PFSK-1 (cell line): ENCODE measurements at regions not wholly inside any gene's neighbourhood (a gene's known extent, or its start where the extent isn't known, plus 50 kb on each side); places are given as distances from the start of the nearest gene placed in this dataset.

Experiments
- POLR2AphosphoS5 ChIP-seq: IDR thresholded peaks from 2 replicates; pipeline ENCODE4 v1.6.1; 2012; ENCODE audit warnings: low read depth, mild to moderate bottlenecking, control low read depth, low read length, moderate library complexity
- REST ChIP-seq, 2 experiments: IDR thresholded peaks; 2 replicates each; pipeline versions ENCODE4 v1.6.1 to v1.8.0; 2011 to 2012; ENCODE audit warnings: low read depth in 2 of 2, low read length in 2 of 2, control low read depth in 1 of 2, inconsistent platforms in 1 of 2, mild to moderate bottlenecking in 1 of 2, moderate library complexity in 1 of 2; ENCODE audit not compliant: insufficient read depth in 1 of 2
- SIN3A ChIP-seq: IDR thresholded peaks from 2 replicates; pipeline ENCODE4 v1.6.1; 2012; ENCODE audit warnings: mild to moderate bottlenecking, low read length, moderate library complexity, borderline replicate concordance; ENCODE audit not compliant: insufficient read depth
- TAF1 ChIP-seq: IDR thresholded peaks from 2 replicates; pipeline ENCODE4 v1.6.1; 2012; ENCODE audit warnings: low read length, control low read depth, borderline replicate concordance; ENCODE audit not compliant: insufficient read depth

- TF ChIP-seq TAF1 (no peak), POLR2AphosphoS5 (no peak), REST (IDR thresholded peaks at IDR 0.05; ENCODE audit: insufficient read depth in 1 of 2, low read depth in 2 of 2, low read length in 2 of 2) (no peak), SIN3A (no peak)
Measured at GRCh38 chr20:54308804-54309203, 100.9 kb downstream of the PFDN4 start.
